ENCODE measurements at regions not wholly inside any gene's neighbourhood (a gene's known extent, or its start where the extent isn't known, plus 50 kb on each side); places are given as distances from the start of the nearest gene placed in this dataset.

DNA sequence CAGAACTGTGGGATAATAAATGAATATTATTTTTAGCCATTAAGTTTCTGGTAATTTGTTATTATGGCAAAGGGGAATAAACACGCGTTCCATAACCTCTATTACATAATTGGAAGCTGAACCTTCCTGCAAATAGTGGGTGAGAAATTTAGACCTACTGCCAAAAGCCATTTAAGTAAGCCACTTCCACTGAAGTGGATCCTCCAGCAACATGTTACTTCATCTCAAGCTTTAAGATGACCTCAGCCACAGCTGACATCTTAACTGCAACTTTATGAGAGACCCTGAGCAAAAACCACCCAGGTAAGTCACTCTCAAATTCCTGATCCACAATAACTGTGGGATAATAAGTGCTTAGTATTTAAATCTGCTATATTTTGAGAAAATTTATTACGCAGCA lies 1048.6 kb downstream of the FAM133A start:
- Histone ChIP-seq H3K4me3 (ENCODE audit: insufficient read depth, low read depth, low read length) (no peak overlapping the region), H3K36me3 (ENCODE audit: insufficient read depth, low read length) (no peaks in the 10 kb centered on the region), H3K9me3 (ENCODE audit: insufficient read depth, low read depth, low read length) (no peaks in the 10 kb centered on the region), H3K27ac (ENCODE audit: low read depth, low read length) (no peak overlapping the region), H3K4me1 (ENCODE audit: insufficient read depth, low read length) (no peaks in the 10 kb centered on the region), H3K4me2 (ENCODE audit: low read length) (no peak overlapping the region), H4K20me1 (ENCODE audit: insufficient read depth, low read length) (no peaks in the 10 kb centered on the region), H2AFZ (ENCODE audit: low read depth, low read length) (no peak overlapping the region), H3K27me3 (ENCODE audit: insufficient read depth, low read length) (no peaks in the 10 kb centered on the region), H3K79me2 (ENCODE audit: insufficient read depth, low read length) (no peaks in the 10 kb centered on the region), H3K9ac (ENCODE audit: low read length) (no peak overlapping the region)
- no peaks in the 10 kb centered on the region for H3K9me3 Mint-ChIP-seq (ENCODE audit: unreplicated experiment)
- FAIRE-seq (peak; percentile 29), DNase-seq (ENCODE audit: low read depth) (no peak)
- H3K27me3 Mint-ChIP-seq (ENCODE audit: low read depth, unreplicated experiment) = no peaks in the 10 kb centered on the region
- no peaks in the 10 kb centered on the region for H3K4me1 Mint-ChIP-seq (ENCODE audit: low read depth, unreplicated experiment)
- H3K27ac Mint-ChIP-seq (ENCODE audit: unreplicated experiment) = no peak overlapping the region
- no peak overlapping the region for H3K4me3 Mint-ChIP-seq (ENCODE audit: unreplicated experiment)
- H3K36me3 Mint-ChIP-seq (ENCODE audit: low read depth, unreplicated experiment) = no peaks in the 10 kb centered on the region
- no peak for TF ChIP-seq EZH2 (IDR thresholded peaks at IDR 0.05; ENCODE audit: insufficient read depth, low read length)
- TF ChIP-seq, protein P1, sequence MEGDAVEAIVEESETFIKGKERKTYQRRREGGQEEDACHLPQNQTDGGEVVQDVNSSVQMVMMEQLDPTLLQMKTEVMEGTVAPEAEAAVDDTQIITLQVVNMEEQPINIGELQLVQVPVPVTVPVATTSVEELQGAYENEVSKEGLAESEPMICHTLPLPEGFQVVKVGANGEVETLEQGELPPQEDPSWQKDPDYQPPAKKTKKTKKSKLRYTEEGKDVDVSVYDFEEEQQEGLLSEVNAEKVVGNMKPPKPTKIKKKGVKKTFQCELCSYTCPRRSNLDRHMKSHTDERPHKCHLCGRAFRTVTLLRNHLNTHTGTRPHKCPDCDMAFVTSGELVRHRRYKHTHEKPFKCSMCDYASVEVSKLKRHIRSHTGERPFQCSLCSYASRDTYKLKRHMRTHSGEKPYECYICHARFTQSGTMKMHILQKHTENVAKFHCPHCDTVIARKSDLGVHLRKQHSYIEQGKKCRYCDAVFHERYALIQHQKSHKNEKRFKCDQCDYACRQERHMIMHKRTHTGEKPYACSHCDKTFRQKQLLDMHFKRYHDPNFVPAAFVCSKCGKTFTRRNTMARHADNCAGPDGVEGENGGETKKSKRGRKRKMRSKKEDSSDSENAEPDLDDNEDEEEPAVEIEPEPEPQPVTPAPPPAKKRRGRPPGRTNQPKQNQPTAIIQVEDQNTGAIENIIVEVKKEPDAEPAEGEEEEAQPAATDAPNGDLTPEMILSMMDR (IDR thresholded peaks at IDR 0.05; ENCODE audit: insufficient read depth, low read depth, low read length) = no peak

DNA sequence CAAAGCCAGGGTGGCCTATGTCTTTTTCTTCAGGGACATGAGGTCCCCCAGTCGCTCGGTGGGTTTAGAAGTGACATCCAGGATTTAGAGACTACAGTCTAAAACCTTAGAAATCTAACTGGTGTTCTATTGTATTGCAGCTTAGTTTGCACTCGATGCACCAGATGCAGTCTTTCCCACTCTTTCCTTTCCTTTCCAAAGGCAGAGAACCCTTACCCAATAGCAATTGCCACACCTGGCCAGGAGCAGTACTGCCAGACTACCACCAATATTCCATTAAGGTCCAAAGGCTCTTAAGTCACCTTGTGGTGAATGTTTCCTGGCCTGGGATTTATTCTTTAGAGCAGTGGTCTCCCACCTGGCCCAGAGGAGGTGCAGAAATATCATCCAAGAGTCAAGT lies 1068.8 kb downstream of the FAM133A start:
- H3K9me3 Mint-ChIP-seq (ENCODE audit: unreplicated experiment) = peaks cover 2% of the 10 kb centered on the region
- no peak overlapping the region for H3K4me3 Mint-ChIP-seq (ENCODE audit: unreplicated experiment)
- no peaks in the 10 kb centered on the region for H3K36me3 ChIP-seq (ENCODE audit: insufficient read depth, low read length)
- no peaks in the 10 kb centered on the region for H3K79me2 ChIP-seq (ENCODE audit: insufficient read depth, low read length)
- no peaks in the 10 kb centered on the region for H3K4me1 Mint-ChIP-seq (ENCODE audit: low read depth, unreplicated experiment)
- no peak overlapping the region for H3K27ac Mint-ChIP-seq (ENCODE audit: unreplicated experiment)
- FAIRE-seq (no peak), DNase-seq (ENCODE audit: low read depth) (no peak)
- H4K20me1 ChIP-seq (ENCODE audit: insufficient read depth, low read length) = no peaks in the 10 kb centered on the region
- peaks cover 1% of the 10 kb centered on the region for H3K36me3 Mint-ChIP-seq (ENCODE audit: low read depth, unreplicated experiment)
- no peak overlapping the region for H3K4me2 ChIP-seq (ENCODE audit: low read length)
- no peak overlapping the region for H3K27ac ChIP-seq (ENCODE audit: low read depth, low read length)
- H2AFZ ChIP-seq (ENCODE audit: low read depth, low read length) = no peak overlapping the region
- no peaks in the 10 kb centered on the region for H3K27me3 Mint-ChIP-seq (ENCODE audit: low read depth, unreplicated experiment)
- no peaks in the 10 kb centered on the region for H3K9me3 ChIP-seq (ENCODE audit: insufficient read depth, low read depth, low read length)
- no peak overlapping the region for H3K9ac ChIP-seq (ENCODE audit: low read length)
- no peaks in the 10 kb centered on the region for H3K27me3 ChIP-seq (ENCODE audit: insufficient read depth, low read length)
- H3K4me1 ChIP-seq (ENCODE audit: insufficient read depth, low read length) = no peaks in the 10 kb centered on the region
- H3K4me3 ChIP-seq (ENCODE audit: insufficient read depth, low read depth, low read length) = no peak overlapping the region
- no peak for TF ChIP-seq EZH2 (IDR thresholded peaks at IDR 0.05; ENCODE audit: insufficient read depth, low read length)
- TF ChIP-seq, protein P1 (IDR thresholded peaks at IDR 0.05; ENCODE audit: insufficient read depth, low read depth, low read length) = no peak

DNA sequence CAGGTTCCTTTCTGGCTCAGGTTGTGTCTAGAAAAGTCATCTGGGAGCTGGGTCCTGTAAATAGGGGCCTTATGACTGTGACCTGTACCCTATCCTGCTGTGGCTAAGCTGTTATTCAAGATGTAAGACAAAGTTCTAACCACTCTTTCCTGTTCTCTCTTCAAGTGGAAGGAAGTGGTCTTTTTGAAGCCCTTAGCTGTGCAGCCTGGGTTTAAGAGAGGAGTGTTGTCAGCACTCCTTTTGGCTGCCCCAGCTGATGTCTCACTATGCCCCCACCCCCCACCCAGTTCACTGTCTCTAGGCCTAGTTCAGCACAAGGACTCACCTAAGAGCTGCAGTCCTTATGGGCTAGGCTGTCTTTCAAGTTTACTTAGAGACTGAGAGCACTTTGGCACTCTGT lies 1069.5 kb downstream of the FAM133A start:
- Histone ChIP-seq H3K9ac (ENCODE audit: low read length) (no peak overlapping the region), H3K27me3 (ENCODE audit: insufficient read depth, low read length) (no peaks in the 10 kb centered on the region), H3K9me3 (ENCODE audit: insufficient read depth, low read depth, low read length) (no peaks in the 10 kb centered on the region), H3K4me1 (ENCODE audit: insufficient read depth, low read length) (no peaks in the 10 kb centered on the region), H3K79me2 (ENCODE audit: insufficient read depth, low read length) (no peaks in the 10 kb centered on the region), H3K27ac (ENCODE audit: low read depth, low read length) (no peak overlapping the region), H3K4me2 (ENCODE audit: low read length) (no peak overlapping the region), H3K36me3 (ENCODE audit: insufficient read depth, low read length) (no peaks in the 10 kb centered on the region), H3K4me3 (ENCODE audit: insufficient read depth, low read depth, low read length) (no peak overlapping the region), H2AFZ (ENCODE audit: low read depth, low read length) (no peak overlapping the region), H4K20me1 (ENCODE audit: insufficient read depth, low read length) (no peaks in the 10 kb centered on the region)
- TF ChIP-seq EZH2 (IDR thresholded peaks at IDR 0.05; ENCODE audit: insufficient read depth, low read length) = no peak
- TF ChIP-seq, protein P1 (IDR thresholded peaks at IDR 0.05; ENCODE audit: insufficient read depth, low read depth, low read length) = no peak
- Mint-ChIP-seq H3K36me3 (ENCODE audit: low read depth, unreplicated experiment) (peaks cover 1% of the 10 kb centered on the region), H3K9me3 (ENCODE audit: unreplicated experiment) (peaks cover 2% of the 10 kb centered on the region), H3K27ac (ENCODE audit: unreplicated experiment) (no peak overlapping the region), H3K27me3 (ENCODE audit: low read depth, unreplicated experiment) (no peaks in the 10 kb centered on the region), H3K4me3 (ENCODE audit: unreplicated experiment) (no peak overlapping the region), H3K4me1 (ENCODE audit: low read depth, unreplicated experiment) (no peaks in the 10 kb centered on the region)
- FAIRE-seq = no peak
- no peak for DNase-seq (ENCODE audit: low read depth)

Data from astrocyte (in vitro differentiated cells and primary cell).